Right atrium auricular region (tissue), 2 donors: ENCODE measurements at regions not wholly inside any gene's neighbourhood (a gene's known extent, or its start where the extent isn't known, plus 50 kb on each side); places are given as distances from the start of the nearest gene placed in this dataset.

Experiments used
- DNase-seq: peaks from one replicate; pipeline ENCODE4 v3.0.0-alpha.2; 2019; ENCODE audit warnings: low spot score
- H3K27ac ChIP-seq, 2 donors: fragments of 200-600 bp; sonication (generic); 1 replicate in 1 of 2; 2 replicates in 1 of 2; pipeline ENCODE4 v1.5.1; 2016 to 2019
- H3K27me3 ChIP-seq, 2 donors: fragments of 200-600 bp; sonication (generic); one replicate each; pipeline versions ENCODE4 v1.5.1 to v1.6.0; 2017 to 2019
- H3K36me3 ChIP-seq: fragments of 200-600 bp; sonication (generic); one replicate; pipeline ENCODE4 v1.5.1; 2016
- H3K4me1 ChIP-seq, 2 donors: fragments of 200-600 bp; sonication (generic); one replicate each; pipeline versions ENCODE4 v1.5.1 to v1.6.0; 2017 to 2019
- H3K4me3 ChIP-seq, 2 donors: fragments of 200-600 bp; sonication (generic); 1 replicate in 1 of 2; 2 replicates in 1 of 2; pipeline ENCODE4 v1.5.1; 2017 to 2019; ENCODE audit warnings: mild to moderate bottlenecking in 1 of 2, moderate library complexity in 1 of 2
- H3K9me3 ChIP-seq, 2 donors: fragments of 200-600 bp; sonication (generic); one replicate each; pipeline ENCODE4 v1.5.1; 2019
- TF ChIP-seq, protein P1 (sequence below), 2 donors: fragments of 200-600 bp; sonication (generic); IDR thresholded peaks; one replicate each; pipeline ENCODE4 v1.5.1; 2019; ENCODE audit warnings: antibody characterized with exemption in 2 of 2

GRCh38 chr6:71047417-71047816 lies 90.6 kb upstream of the B3GAT2 start:
- H3K27ac ChIP-seq = no peak overlapping the region

GRCh38 chr6:71048320-71049164 lies 91.7 kb upstream of the B3GAT2 start:
- no peaks in the 10 kb centered on the region for H3K9me3 ChIP-seq
- DNase-seq = no peak
- no peak overlapping the region for H3K27ac ChIP-seq
- no peaks in the 10 kb centered on the region for H3K4me1 ChIP-seq
- TF ChIP-seq, protein P1, sequence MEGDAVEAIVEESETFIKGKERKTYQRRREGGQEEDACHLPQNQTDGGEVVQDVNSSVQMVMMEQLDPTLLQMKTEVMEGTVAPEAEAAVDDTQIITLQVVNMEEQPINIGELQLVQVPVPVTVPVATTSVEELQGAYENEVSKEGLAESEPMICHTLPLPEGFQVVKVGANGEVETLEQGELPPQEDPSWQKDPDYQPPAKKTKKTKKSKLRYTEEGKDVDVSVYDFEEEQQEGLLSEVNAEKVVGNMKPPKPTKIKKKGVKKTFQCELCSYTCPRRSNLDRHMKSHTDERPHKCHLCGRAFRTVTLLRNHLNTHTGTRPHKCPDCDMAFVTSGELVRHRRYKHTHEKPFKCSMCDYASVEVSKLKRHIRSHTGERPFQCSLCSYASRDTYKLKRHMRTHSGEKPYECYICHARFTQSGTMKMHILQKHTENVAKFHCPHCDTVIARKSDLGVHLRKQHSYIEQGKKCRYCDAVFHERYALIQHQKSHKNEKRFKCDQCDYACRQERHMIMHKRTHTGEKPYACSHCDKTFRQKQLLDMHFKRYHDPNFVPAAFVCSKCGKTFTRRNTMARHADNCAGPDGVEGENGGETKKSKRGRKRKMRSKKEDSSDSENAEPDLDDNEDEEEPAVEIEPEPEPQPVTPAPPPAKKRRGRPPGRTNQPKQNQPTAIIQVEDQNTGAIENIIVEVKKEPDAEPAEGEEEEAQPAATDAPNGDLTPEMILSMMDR (IDR thresholded peaks at IDR 0.05) = no peak
- no peaks in the 10 kb centered on the region for H3K36me3 ChIP-seq
- H3K4me3 ChIP-seq = no peak overlapping the region
- H3K27me3 ChIP-seq = no peaks in the 10 kb centered on the region

More at GRCh38 chr6:71047417-71047816, 90.6 kb upstream of the B3GAT2 start:
- no peaks in the 10 kb centered on the region for H3K9me3 ChIP-seq
- DNase-seq = no peak
- H3K4me1 ChIP-seq = no peaks in the 10 kb centered on the region
- no peaks in the 10 kb centered on the region for H3K36me3 ChIP-seq
- H3K4me3 ChIP-seq = no peak overlapping the region
- H3K27me3 ChIP-seq = no peaks in the 10 kb centered on the region
- TF ChIP-seq, protein P1 (IDR thresholded peaks at IDR 0.05) = no peak

DNA sequence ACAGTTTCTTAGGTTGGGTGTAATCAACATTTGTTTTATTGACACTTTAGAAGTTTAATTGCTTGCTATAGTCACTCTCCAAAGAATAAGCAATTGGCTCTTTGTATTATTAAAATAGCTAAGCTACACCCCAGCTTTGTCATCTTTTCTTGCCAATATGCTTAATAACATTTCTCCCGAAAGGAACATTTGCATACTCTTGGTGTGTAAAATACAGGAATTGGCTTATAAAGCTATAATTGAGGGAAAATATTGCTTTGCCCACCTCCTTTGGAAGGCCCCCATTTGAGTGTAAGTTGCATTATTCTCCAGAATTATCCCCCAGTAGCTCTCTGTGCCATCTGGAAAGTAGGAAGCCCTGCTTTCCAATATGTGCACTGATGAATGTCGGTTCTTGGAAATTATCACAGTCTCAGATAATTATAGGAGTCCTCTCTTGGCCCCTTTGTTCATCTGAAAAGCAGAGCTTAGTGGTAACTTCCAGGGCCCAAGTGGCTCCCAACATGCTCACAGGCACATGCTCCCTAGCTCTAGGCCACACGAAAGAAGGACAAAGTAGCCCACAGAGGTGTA lies 92.4 kb upstream of the B3GAT2 start:
- no peak for DNase-seq
- Histone ChIP-seq H3K4me1 (no peaks in the 10 kb centered on the region), H3K27ac (no peak overlapping the region), H3K9me3 (no peaks in the 10 kb centered on the region), H3K36me3 (no peaks in the 10 kb centered on the region), H3K4me3 (no peak overlapping the region), H3K27me3 (no peaks in the 10 kb centered on the region)
- TF ChIP-seq, protein P1 (IDR thresholded peaks at IDR 0.05) = no peak

- no peak for DNase-seq
- H3K27me3 ChIP-seq = no peaks in the 10 kb centered on the region
- no peak overlapping the region for H3K4me3 ChIP-seq
- no peaks in the 10 kb centered on the region for H3K9me3 ChIP-seq
- H3K4me1 ChIP-seq = no peaks in the 10 kb centered on the region
- TF ChIP-seq, protein P1 (IDR thresholded peaks at IDR 0.05) = no peak
- no peak overlapping the region for H3K27ac ChIP-seq
- no peaks in the 10 kb centered on the region for H3K36me3 ChIP-seq
Observed at GRCh38 chr6:71053475-71053874, 96.6 kb upstream of the B3GAT2 start.

GRCh38 chr6:71056656-71057055 lies 99.8 kb upstream of the B3GAT2 start:
- no peak for DNase-seq
- TF ChIP-seq, protein P1 (IDR thresholded peaks at IDR 0.05) = no peak
- Histone ChIP-seq H3K4me3 (no peak overlapping the region), H3K9me3 (no peaks in the 10 kb centered on the region), H3K27ac (no peak overlapping the region), H3K4me1 (no peaks in the 10 kb centered on the region), H3K36me3 (no peaks in the 10 kb centered on the region), H3K27me3 (no peaks in the 10 kb centered on the region)
